Neutrophil (primary cell): ENCODE measurements at regions not wholly inside any gene's neighbourhood (a gene's known extent, or its start where the extent isn't known, plus 50 kb on each side); places are given as distances from the start of the nearest gene placed in this dataset.

Experiments
- H3K27ac ChIP-seq: fragments of 200-600 bp; sonication (generic); 2 replicates; pipeline ENCODE4 v1.5.1; 2016; ENCODE audit warnings: mild to moderate bottlenecking, moderate library complexity
- H3K27me3 ChIP-seq: fragments of 200-600 bp; sonication (generic); 2 replicates; pipeline ENCODE4 v1.6.0; 2016; ENCODE audit warnings: mild to moderate bottlenecking
- H3K36me3 ChIP-seq: fragments of 200-600 bp; sonication (generic); 2 replicates; pipeline ENCODE4 v1.5.1; 2017
- H3K4me1 ChIP-seq, 2 experiments: fragments of 200-600 bp in 1 of 2; sonication (generic) in 1 of 2; 1 replicate in 1 of 2; 2 replicates in 1 of 2; pipeline versions ENCODE4 v1.5.1 to v1.6.1; 2013 to 2016; ENCODE audit warnings: low read depth in 1 of 2, low read length in 1 of 2, mild to moderate bottlenecking in 1 of 2, moderate library complexity in 1 of 2; ENCODE audit not compliant: control insufficient read depth in 1 of 2, insufficient read depth in 1 of 2
- H3K4me3 ChIP-seq, 2 experiments: fragments of 200-600 bp in 1 of 2; sonication (generic) in 1 of 2; 1 replicate in 1 of 2; 2 replicates in 1 of 2; pipeline ENCODE4 v1.5.1; 2013 to 2016; ENCODE audit warnings: low read depth in 1 of 2, low read length in 1 of 2, mild to moderate bottlenecking in 1 of 2, moderate library complexity in 1 of 2
- H3K9me3 ChIP-seq: fragments of 200-600 bp; sonication (generic); 2 replicates; pipeline ENCODE4 v1.5.1; 2016
- CTCF ChIP-seq: fragments of 200-600 bp; sonication (generic); IDR thresholded peaks from 2 replicates; pipeline ENCODE4 v1.5.1; 2016; ENCODE audit warnings: antibody characterized with exemption

GRCh38 chr3:59460068-59460467, 410.2 kb upstream of the CFAP20DC start:
- Histone ChIP-seq H3K4me3 (no peak overlapping the region), H3K27me3 (no peaks in the 10 kb centered on the region), H3K27ac (no peak overlapping the region), H3K9me3 (no peaks in the 10 kb centered on the region), H3K4me1 (no peaks in the 10 kb centered on the region), H3K36me3 (no peaks in the 10 kb centered on the region)
- no peak for TF ChIP-seq CTCF

GRCh38 chr3:59456852-59457485, 407.1 kb upstream of the CFAP20DC start:
- H3K4me3 ChIP-seq = no peak overlapping the region
- no peaks in the 10 kb centered on the region for H3K9me3 ChIP-seq
- no peaks in the 10 kb centered on the region for H3K36me3 ChIP-seq
- H3K4me1 ChIP-seq = no peaks in the 10 kb centered on the region
- no peak overlapping the region for H3K27ac ChIP-seq
- no peak for TF ChIP-seq CTCF
- no peaks in the 10 kb centered on the region for H3K27me3 ChIP-seq

- TF ChIP-seq CTCF = no peak
- Histone ChIP-seq H3K9me3 (no peaks in the 10 kb centered on the region), H3K36me3 (no peaks in the 10 kb centered on the region), H3K27ac (no peak overlapping the region), H3K27me3 (no peaks in the 10 kb centered on the region), H3K4me1 (no peaks in the 10 kb centered on the region), H3K4me3 (no peak overlapping the region)
Measured at GRCh38 chr3:59451800-59452746, 402.2 kb upstream of the CFAP20DC start.

- no peak for TF ChIP-seq CTCF
- Histone ChIP-seq H3K27me3 (no peaks in the 10 kb centered on the region), H3K36me3 (no peaks in the 10 kb centered on the region), H3K4me3 (no peak overlapping the region), H3K27ac (no peak overlapping the region), H3K4me1 (no peaks in the 10 kb centered on the region), H3K9me3 (no peaks in the 10 kb centered on the region)
Measured at GRCh38 chr3:59450946-59451763, 401.3 kb upstream of the CFAP20DC start.

GRCh38 chr3:59450437-59450836, 400.6 kb upstream of the CFAP20DC start:
- Histone ChIP-seq H3K27me3 (no peaks in the 10 kb centered on the region), H3K4me3 (no peak overlapping the region), H3K9me3 (no peaks in the 10 kb centered on the region), H3K27ac (no peak overlapping the region), H3K36me3 (no peaks in the 10 kb centered on the region), H3K4me1 (no peaks in the 10 kb centered on the region)
- no peak for TF ChIP-seq CTCF
